ENCODE measurements at regions not wholly inside any gene's neighbourhood (a gene's known extent, or its start where the extent isn't known, plus 50 kb on each side); places are given as distances from the start of the nearest gene placed in this dataset.
"Not testable (repeated sequence)": the region's sequence is repeated elsewhere in the genome, so short reads cannot be mapped to it uniquely, and the experiment has no call there.

DNA sequence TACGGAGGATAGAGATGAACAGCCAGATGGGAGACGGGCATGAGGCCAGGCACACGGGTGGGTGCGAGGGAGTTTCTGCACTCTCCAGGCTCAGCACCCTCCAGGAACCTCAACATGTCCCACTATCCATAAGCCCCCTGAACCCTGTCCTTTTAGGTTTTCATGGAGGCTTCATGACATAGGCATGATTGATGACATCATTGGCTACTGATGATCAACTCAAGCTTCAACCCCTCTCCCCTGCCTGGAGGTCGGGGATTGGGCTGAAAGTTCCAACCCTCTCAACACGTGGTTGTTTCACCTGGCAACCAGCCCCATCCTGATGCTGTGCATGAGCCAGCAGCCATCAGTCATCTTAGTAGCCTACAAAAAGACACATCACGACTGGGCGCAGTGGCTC lies 360.7 kb upstream of the AUTS2 start:
- DNase-seq = no peak

DNA sequence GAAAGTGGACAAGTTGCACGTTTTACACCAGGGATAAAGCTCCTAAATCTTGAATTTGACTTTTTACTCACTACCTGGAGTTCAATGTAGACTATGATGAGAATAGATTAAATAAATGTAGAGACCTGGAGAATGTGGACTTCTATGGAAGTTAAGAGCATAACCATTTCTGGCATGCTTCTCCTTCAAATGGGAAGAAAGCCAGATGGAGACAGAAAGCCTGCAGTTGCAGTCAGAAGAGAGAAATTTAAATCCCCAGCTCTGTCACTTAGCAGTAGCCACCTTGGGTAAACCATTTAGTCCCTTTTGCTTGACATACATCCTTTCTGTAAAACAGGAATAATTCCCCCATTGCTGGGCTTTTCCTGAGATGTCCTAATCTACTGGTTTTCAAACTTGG lies 355.3 kb upstream of the AUTS2 start:
- DNase-seq = no peak

DNA sequence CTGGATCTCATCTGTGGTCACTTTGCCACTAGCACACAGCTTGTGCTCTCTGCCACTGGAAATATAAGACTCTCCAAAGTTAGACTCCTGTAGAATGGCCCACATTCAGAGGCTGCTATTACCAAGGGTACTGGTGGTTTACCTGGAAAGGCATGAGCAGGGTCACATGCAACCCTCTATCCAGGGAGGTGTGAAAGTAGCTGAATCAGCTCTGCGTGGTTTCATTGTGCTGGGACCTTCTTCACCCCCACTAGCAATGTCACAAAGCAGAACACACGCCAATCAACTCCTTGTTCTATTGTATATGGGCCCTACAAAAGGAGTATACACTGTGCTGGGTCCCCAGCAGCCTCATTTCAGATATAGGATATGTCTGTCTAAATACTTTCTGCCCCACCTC lies 353.6 kb upstream of the AUTS2 start:
- no peak for DNase-seq

DNA sequence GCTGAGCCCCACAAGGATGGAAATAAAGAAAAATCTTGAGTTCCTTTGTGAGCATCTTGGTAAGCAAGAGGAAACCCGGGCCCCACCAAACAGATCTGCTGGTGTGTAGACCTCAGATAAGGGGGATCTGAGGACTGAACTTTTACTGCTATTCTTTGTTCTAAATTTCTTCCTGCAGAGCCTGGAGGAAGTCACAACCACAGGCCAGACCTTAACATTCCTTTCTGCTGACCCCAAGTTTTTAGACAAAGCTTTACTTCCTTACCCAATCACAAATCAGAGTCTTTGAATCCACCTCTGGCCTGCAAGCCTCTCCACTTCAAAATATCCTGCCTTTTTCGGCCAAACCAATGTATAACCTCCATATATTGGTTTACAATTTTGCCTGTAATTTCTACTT lies 352.6 kb upstream of the AUTS2 start:
- DNase-seq = no peak

DNA sequence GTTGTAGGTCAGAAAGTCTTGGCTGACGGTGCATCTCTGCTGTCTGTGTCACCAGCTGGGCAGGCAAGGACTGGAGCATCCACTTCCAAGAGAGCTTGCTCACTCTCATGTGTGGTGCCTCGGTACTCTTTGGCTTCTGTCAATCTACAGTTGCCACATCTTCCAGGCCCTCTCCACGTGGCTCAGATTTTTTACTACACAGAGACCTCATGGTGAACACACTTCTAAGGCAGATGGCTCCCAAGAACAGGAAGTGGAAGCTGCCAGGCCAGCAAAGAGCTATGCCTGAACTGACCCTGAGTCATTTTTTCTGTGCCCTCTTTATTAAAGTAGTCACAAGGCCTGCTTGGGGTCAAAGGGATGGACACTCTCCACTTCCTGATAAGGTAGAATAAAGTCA lies 351.5 kb upstream of the AUTS2 start:
- DNase-seq = no peak

DNA sequence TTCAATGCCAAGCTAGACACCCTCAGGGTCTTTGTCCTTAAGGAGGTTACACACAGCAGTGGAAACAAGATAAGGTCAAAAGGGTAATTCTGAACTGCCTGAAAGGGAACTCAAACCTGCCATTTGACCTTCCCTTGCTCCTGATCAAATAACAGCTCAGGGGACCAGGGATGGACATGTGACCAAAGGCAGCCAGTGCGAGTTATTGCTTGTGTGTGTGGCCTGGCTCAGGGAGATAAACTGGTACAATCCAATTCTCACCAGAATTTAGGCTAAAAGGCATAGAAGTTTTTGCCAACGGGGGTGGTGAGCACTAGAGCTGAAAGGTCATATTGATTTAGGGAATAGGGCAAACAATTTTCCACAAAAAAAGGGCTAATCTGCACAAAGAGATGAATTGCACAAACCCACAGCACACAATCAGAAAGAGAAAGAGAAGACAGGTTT lies 349.9 kb upstream of the AUTS2 start:
- DNase-seq = peak; percentile 27

DNA sequence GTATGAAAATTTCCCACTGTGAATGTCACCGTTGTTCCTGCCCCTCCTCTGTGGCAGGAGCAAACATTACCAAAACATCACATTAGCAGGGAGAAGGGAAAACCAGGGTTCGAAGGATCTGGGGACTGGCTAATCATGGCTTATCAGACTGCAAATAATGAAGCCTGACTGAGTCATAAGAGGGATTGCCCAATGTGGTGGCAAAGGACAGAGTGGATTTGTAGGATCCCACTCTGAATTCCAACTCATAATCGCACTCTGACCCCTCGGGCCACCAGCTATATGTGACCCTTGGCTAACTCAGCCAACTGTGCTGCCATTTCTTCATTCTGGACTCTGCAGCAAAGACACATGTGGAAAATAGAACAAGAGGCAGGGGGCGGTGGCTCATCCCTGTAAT lies 347.3 kb upstream of the AUTS2 start:
- DNase-seq = no peak

DNA sequence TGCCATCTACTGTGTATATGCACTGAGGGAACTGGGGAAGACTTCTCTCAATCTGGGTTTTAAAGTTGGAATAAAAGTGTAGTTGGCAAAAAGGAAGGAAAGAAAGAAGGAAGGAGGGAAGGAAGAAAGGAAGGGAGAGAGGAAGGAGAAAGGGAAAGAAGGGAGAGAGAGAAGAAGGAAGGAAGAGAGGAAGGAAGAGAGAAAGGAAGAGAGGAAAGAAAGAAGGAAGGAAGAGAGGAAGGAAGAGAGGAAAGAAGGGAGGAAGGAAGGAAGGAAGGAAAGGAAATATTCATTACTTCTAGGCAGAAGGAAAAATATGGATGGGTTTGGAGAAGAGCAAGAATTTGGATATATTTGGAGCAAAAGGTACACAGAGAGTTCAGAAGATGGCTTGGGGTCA lies 343.6 kb upstream of the AUTS2 start:
- no peak for DNase-seq

DNA sequence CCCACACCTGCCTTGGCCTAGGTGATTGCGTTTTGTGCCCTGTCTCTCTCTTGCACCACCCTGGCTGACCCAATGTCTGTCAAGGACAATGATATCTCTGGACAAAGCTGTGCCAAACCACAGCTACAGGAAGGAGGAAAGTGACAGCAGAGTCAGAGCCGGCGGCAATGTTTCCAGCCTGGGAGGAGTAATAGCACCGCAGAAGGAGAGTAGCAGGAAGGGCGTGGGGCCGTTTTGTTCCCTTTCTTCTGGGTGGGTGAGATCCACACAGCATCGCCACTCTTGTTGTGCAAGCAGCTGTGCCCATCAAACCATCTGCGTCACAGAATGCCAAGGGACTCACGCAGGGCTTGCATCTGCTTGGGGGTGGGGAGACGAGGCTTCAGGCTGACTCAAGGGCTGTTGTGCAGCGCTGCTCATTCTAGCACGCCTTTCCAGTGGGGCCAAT lies 341.6 kb upstream of the AUTS2 start:
- peak; percentile 46 for DNase-seq

GRCh38 chr7:69257592-69257991 lies 340.7 kb upstream of the AUTS2 start:
- DNase-seq = no peak

- no peak for DNase-seq
Observed at GRCh38 chr7:69259445-69259844, 338.8 kb upstream of the AUTS2 start.

GRCh38 chr7:69260023-69260422 lies 338.3 kb upstream of the AUTS2 start:
- DNase-seq = no peak

DNA sequence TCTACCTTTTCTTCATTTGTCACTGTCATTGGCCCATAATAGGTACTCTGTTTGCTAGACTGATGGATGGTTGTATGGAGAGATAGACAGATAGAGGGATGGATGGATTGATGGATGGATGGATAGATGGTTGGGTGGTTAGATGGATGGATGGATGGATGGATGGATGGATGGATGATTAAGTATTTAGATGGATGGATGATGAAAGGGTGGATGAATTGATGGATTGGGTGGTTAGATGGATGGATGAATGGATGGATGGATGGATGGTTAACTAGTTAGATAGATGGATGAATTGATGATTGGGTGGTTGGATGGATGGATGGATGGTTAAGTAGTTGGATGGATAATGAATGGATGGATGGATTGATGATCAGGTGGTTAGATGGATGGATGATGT lies 334.7 kb upstream of the AUTS2 start:
- DNase-seq = no peak

DNA sequence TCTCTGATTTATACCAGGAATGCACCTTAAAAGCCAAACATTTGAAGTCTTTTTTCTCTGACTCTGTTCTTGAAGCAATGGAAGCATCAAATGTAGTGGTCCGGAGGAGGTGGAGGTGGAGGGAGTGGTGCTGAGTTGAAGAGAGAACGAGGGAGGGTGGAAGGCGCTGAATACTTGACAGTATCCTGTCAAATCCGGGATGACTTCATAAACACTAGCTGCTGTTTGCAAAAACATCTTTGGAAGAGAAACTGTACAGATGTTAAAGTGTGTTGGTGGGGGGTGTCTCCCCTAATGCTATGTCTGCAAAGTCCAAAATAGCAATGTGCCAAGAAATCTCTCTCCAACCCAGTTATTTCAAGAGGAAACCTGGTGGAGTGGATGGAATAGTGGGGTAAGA lies 328.5 kb upstream of the AUTS2 start:
- DNase-seq = no peak

DNA sequence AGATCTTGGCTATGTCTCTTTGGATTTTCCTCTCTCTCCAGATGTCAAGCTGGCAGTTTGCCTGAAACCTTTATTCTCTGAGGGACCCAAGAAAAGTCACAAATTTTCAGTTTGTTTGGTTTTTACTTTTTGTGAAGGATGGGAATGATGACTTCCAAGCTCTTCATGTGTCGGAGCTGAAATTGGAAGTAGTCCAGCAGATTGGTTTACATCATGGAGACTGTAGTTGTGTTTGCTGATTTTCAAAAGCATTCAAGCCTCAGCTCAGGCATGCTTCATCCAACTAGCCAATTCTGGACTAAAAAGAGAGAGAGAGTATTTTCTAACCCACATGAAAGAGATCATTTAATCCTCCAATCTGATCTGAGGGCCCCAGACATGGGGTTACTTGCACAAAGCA lies 326.2 kb upstream of the AUTS2 start:
- peak; percentile 41 for DNase-seq

DNA sequence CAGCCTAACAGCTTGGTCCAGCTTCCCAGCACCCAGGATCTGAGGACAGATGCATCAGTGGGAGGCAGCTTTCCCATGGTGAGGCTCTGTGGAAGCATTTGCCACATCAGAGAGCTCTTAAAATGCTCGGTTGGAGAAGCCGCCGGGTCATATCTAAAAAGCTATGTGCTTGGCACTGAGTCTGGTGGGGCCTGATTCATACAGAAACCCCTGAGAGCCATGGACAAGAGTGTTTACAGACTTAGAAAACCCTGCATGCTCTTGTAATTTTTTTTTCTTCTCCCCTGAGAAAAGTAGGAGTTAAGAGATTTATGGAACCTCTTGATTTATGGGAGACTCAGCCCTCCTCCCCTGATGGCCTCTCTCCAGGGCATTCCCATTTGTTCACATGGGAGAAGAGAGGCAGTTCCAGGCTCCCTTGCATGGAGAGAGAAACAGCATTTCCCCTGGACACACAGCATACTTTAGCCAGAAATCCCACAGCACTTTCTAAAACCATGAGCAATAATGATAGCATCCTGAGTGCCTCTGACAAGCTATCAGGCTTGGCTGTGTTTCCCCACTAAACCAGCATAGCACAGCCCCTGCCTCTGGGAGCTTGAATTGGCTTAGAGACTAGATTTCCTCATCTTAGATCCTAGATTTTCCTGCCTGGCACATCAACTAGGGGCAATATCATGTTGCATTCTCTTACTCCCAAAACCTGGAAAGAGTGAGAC lies 322.1 kb upstream of the AUTS2 start:
- DNase-seq = peak; percentile 27

DNA sequence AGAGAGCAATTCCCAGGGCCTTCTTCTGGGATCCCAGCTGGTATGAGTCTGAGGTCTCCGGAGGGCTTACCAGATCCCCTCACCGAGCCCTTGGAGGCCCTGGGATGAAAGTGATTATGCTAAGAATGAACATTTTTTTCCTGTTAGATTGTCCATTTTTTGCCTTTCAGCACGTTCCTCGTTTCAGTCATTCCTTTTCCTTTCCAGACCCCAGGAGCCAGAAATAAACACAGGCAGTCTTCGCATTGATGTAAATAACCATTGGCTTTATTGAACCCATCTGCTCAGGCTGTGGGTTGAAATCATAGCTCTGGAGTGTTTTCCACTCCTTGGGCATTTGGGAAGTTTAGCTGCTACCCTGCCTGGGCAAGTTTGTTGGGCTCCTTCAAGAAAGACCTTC lies 320.9 kb upstream of the AUTS2 start:
- DNase-seq = no peak

DNA sequence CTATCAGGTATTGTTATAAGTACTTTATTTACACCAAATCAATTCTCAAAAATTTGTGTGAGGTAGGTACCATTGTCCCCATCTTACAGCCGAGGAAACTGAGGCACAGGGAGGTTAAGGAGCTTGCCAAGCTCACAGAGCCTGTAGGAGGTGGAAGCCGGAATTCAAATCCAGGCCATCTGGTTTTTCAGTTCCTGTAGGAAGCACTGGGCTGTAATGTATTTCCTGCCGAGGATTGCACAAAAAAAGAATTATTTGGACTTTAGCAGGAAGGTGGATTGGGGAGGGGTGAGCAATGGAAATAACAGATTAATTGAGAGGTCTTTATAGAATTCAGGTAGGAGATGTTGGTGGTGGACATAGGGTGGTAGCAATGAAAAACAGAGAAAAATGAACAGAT lies 315.3 kb upstream of the AUTS2 start:
- DNase-seq = no peak

- no peak for DNase-seq
Observed at GRCh38 chr7:69283421-69283820, 314.9 kb upstream of the AUTS2 start.

DNA sequence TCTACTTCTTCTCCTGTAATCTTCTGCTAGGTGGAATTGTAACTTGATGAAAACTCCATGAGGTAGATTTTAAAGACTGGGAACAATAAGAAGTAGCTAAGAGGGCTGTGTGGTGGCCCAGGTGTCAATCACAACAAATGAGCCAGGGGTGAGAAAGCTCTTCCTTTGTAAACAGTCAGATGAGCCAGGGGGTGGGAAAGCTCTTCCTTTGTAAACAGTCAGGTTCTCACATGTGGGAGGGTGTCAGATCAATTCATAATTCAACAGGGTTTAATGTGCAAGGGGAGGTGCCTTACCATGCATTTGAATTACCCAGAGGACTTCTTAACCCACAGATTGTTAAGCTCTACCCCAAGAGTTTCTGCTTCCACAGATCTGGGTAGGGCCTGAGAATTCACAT lies 312.4 kb upstream of the AUTS2 start:
- peak; percentile 90 for DNase-seq

DNA sequence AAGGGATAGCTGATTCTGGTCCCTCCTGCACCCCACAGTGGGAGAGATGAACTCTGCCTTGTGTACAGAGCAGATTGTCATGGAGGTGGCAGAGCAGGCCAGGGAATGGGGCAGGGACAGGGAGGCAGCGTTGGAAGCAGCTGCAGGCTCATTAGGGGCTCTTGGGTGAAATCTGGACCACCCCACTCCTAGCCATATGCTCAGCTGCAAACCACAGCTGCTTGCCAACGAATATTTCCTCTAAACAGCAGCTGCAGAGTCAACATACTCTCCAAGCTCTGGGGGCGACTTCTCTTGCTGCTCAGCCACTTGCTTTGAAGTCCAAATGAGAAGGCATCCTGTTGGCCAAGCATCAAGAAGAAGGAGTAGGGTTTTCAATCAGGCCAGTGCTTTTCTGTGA lies 302.3 kb upstream of the AUTS2 start:
- DNase-seq = peak; percentile 69

- no peak for DNase-seq
Observed at GRCh38 chr7:69301253-69301652, 297.0 kb upstream of the AUTS2 start.

DNA sequence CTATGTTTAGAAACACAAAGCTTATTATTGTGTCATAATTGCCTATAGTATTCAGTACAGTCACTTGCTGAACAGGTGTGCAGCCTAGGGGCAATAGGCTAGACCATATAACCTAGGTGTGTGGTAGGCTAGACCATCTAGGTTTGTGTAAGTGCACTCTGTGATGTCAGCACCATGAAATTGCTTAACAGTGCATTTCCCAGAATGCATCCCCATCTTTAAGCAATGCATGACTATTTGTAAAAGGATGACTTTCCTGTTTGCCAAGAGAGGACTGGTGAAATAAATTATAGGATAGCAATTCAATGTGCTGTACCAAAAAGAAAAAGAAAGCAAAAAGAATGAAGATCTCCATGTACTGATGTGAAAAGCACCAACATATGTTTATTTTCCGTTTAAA lies 288.7 kb upstream of the AUTS2 start:
- DNase-seq = peak; percentile 36

- DNase-seq = no peak
Observed at GRCh38 chr7:69311489-69311888, 286.8 kb upstream of the AUTS2 start.

- not testable (repeated sequence) for DNase-seq
Observed at GRCh38 chr7:69313852-69314251, 284.4 kb upstream of the AUTS2 start.

Data from NCI-H69 (cell line).